CD14-positive monocyte (primary cell): ENCODE measurements at regions not wholly inside any gene's neighbourhood (a gene's known extent, or its start where the extent isn't known, plus 50 kb on each side); places are given as distances from the start of the nearest gene placed in this dataset.

Source experiments
- DNase-seq, 3 donors: peaks; one replicate each; pipeline ENCODE4 v3.0.0-alpha.2; 2011 to 2022
- H2AFZ ChIP-seq: 2 replicates; pipeline ENCODE4 v1.6.0; 2012; ENCODE audit warnings: mild to moderate bottlenecking, low read depth, low read length, inconsistent platforms; ENCODE audit not compliant: insufficient read depth, poor library complexity, severe bottlenecking
- H3K27ac ChIP-seq, 2 donors: 1 replicate in 1 of 2; 2 replicates in 1 of 2; pipeline ENCODE4 v1.5.1; 2012 to 2013; ENCODE audit warnings: low read length in 2 of 2, control low read depth in 1 of 2, inconsistent platforms in 1 of 2, low read depth in 1 of 2, mild to moderate bottlenecking in 1 of 2
- H3K27me3 ChIP-seq, 2 donors: one replicate each; pipeline versions ENCODE4 v1.6.0 to v1.6.1; 2011 to 2013; ENCODE audit warnings: low read length in 2 of 2; ENCODE audit not compliant: control insufficient read depth in 2 of 2, insufficient read depth in 2 of 2
- H3K36me3 ChIP-seq, 2 donors: replicated peaks in 1 of 2; 1 replicate in 1 of 2; 2 replicates in 1 of 2; pipeline versions ENCODE4 v1.5.1 to v1.6.1; 2012 to 2013; ENCODE audit warnings: low read length in 2 of 2, control low read depth in 1 of 2, inconsistent platforms in 1 of 2, mild to moderate bottlenecking in 1 of 2; ENCODE audit not compliant: insufficient read depth in 2 of 2, control insufficient read depth in 1 of 2
- H3K4me1 ChIP-seq, 2 donors: 1 replicate in 1 of 2; 2 replicates in 1 of 2; pipeline versions ENCODE4 v1.5.1 to v1.6.1; 2012 to 2013; ENCODE audit warnings: low read length in 2 of 2, control low read depth in 1 of 2, inconsistent platforms in 1 of 2, mild to moderate bottlenecking in 1 of 2, moderate library complexity in 1 of 2; ENCODE audit not compliant: insufficient read depth in 2 of 2, control insufficient read depth in 1 of 2
- H3K4me2 ChIP-seq: replicated peaks from 2 replicates; pipeline ENCODE3; 2012; ENCODE audit warnings: low read length, moderate library complexity, mild to moderate bottlenecking; ENCODE audit not compliant: poor library complexity, severe bottlenecking; ENCODE audit errors: extremely low read depth
- H3K4me3 ChIP-seq, 3 experiments: fragments of 200-600 bp in 1 of 3; sonication (generic) in 1 of 3; replicated peaks in 1 of 3; 1 replicate in 2 of 3; 2 replicates in 1 of 3; pipeline ENCODE4 v1.5.1; 2011 to 2013; ENCODE audit warnings: low read length in 3 of 3, mild to moderate bottlenecking in 3 of 3, control low read depth in 2 of 3, low read depth in 2 of 3, inconsistent platforms in 1 of 3, moderate library complexity in 1 of 3
- H3K79me2 ChIP-seq: 2 replicates; pipeline ENCODE4 v1.6.0; 2012; ENCODE audit warnings: mild to moderate bottlenecking, control low read depth, inconsistent platforms, low read length, moderate library complexity; ENCODE audit not compliant: insufficient read depth
- H3K9ac ChIP-seq: 2 replicates; pipeline ENCODE4 v1.6.0; 2017; ENCODE audit warnings: low read length, mild to moderate bottlenecking; ENCODE audit not compliant: insufficient read depth, poor library complexity, severe bottlenecking
- H3K9me3 ChIP-seq, 2 donors: replicated peaks in 1 of 2; 1 replicate in 1 of 2; 2 replicates in 1 of 2; pipeline versions ENCODE4 v1.5.1 to v1.6.1; 2012 to 2013; ENCODE audit warnings: low read length in 2 of 2, control low read depth in 1 of 2; ENCODE audit not compliant: control insufficient read depth in 1 of 2, insufficient read depth in 1 of 2
- H4K20me1 ChIP-seq: 2 replicates; pipeline ENCODE4 v1.6.0; 2012; ENCODE audit warnings: mild to moderate bottlenecking, low read length, control low read depth, moderate library complexity; ENCODE audit not compliant: insufficient read depth
- H3K27ac Mint-ChIP-seq, 7 donors: one replicate each; pipeline ENCODE4 v1.8.0; 2020; ENCODE audit warnings: mild to moderate bottlenecking in 7 of 7, mixed read lengths in 7 of 7, moderate library complexity in 6 of 7, inconsistent platforms in 2 of 7
- H3K27me3 Mint-ChIP-seq, 3 donors: one replicate each; pipeline ENCODE4 v1.8.0; 2021 to 2022; ENCODE audit warnings: low read depth in 3 of 3, mild to moderate bottlenecking in 3 of 3, mixed read lengths in 3 of 3, moderate library complexity in 3 of 3, inconsistent platforms in 1 of 3
- H3K36me3 Mint-ChIP-seq, 2 donors: one replicate each; pipeline ENCODE4 v1.8.0; 2020; ENCODE audit warnings: mixed read lengths in 2 of 2, inconsistent platforms in 1 of 2, mild to moderate bottlenecking in 1 of 2
- H3K4me1 Mint-ChIP-seq: one replicate; pipeline ENCODE4 v1.8.0; 2020; ENCODE audit warnings: mild to moderate bottlenecking, mixed read lengths
- H3K4me3 Mint-ChIP-seq, 2 donors: one replicate each; pipeline ENCODE4 v1.8.0; 2020; ENCODE audit warnings: mild to moderate bottlenecking in 2 of 2, mixed read lengths in 2 of 2, moderate library complexity in 1 of 2
- H3K9me3 Mint-ChIP-seq, 7 donors: one replicate each; pipeline ENCODE4 v1.8.0; 2020 to 2022; ENCODE audit warnings: mixed read lengths in 7 of 7, mild to moderate bottlenecking in 6 of 7, moderate library complexity in 6 of 7, inconsistent platforms in 2 of 7
- WGBS: methylation state at CpG from one replicate; pipeline ENCODE4 v1.1.5; 2013; ENCODE audit warnings: missing lambda C conversion rate; ENCODE audit not compliant: insufficient coverage; 5-methylcytosine and 5-hydroxymethylcytosine counted together
- intact Hi-C, 2 donors: fragments of 100-400 bp; cut with micrococcal nuclease; formaldehyde crosslinking; loops; one replicate each; pipeline versions ENCODE4 v1.15.0 to v1.15.1; 2023
- TF ChIP-seq, protein P1 (sequence below): fragments of 200-600 bp; IDR thresholded peaks from one replicate; pipeline ENCODE4 v1.8.0; 2022; ENCODE audit warnings: antibody characterized with exemption, mild to moderate bottlenecking

DNA sequence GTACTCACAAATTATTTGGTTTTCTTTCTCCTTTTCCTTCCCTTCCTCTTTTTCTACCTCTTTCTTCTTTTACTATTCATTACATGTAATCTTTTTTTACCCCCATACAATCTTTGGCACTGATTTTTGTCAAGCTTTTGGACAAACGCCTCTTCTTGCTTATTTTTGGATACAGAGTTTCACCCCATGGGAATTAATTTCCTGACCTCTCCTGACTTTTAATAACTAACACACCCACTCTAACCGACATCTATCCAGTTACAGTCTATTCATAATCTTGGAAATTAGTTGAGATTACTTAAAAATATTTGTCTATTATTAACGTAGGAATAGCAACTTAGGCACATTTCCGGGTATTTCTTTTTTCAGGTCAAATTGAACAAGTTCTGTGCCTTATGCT is 101.2 kb downstream of the HDGFL1 start:
- Histone ChIP-seq H3K4me2 (no peak overlapping the region), H3K4me1 (no peaks in the 10 kb centered on the region), H3K4me3 (no peak overlapping the region), H3K27me3 (no peaks in the 10 kb centered on the region), H3K9me3 (no peaks in the 10 kb centered on the region), H2AFZ (no peak overlapping the region), H3K36me3 (no peaks in the 10 kb centered on the region), H3K79me2 (no peaks in the 10 kb centered on the region), H3K9ac (no peak overlapping the region), H3K27ac (no peak overlapping the region), H4K20me1 (no peaks in the 10 kb centered on the region)
- Mint-ChIP-seq H3K4me3 (no peak overlapping the region), H3K27ac (no peak overlapping the region), H3K9me3 (peaks cover 0 to 5% (median 0%) of the 10 kb centered on the region in 7 donors), H3K36me3 (no peaks in the 10 kb centered on the region), H3K4me1 (no peaks in the 10 kb centered on the region), H3K27me3 (no peaks in the 10 kb centered on the region)
- intact Hi-C loops: no loop called here
- DNase-seq: no peak
- TF ChIP-seq, protein P1, sequence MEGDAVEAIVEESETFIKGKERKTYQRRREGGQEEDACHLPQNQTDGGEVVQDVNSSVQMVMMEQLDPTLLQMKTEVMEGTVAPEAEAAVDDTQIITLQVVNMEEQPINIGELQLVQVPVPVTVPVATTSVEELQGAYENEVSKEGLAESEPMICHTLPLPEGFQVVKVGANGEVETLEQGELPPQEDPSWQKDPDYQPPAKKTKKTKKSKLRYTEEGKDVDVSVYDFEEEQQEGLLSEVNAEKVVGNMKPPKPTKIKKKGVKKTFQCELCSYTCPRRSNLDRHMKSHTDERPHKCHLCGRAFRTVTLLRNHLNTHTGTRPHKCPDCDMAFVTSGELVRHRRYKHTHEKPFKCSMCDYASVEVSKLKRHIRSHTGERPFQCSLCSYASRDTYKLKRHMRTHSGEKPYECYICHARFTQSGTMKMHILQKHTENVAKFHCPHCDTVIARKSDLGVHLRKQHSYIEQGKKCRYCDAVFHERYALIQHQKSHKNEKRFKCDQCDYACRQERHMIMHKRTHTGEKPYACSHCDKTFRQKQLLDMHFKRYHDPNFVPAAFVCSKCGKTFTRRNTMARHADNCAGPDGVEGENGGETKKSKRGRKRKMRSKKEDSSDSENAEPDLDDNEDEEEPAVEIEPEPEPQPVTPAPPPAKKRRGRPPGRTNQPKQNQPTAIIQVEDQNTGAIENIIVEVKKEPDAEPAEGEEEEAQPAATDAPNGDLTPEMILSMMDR: no peak
- no CpG with 5 or more reads among the region's 4 CpGs for WGBS

GRCh38 chr6:22673474-22673873 is 104.1 kb downstream of the HDGFL1 start:
- Histone ChIP-seq H3K9ac (no peak overlapping the region), H3K27me3 (no peaks in the 10 kb centered on the region), H2AFZ (no peak overlapping the region), H4K20me1 (no peaks in the 10 kb centered on the region), H3K4me2 (no peak overlapping the region), H3K36me3 (no peaks in the 10 kb centered on the region), H3K27ac (no peak overlapping the region), H3K79me2 (no peaks in the 10 kb centered on the region), H3K9me3 (no peaks in the 10 kb centered on the region), H3K4me1 (no peaks in the 10 kb centered on the region), H3K4me3 (no peak overlapping the region)
- Mint-ChIP-seq H3K4me1 (no peaks in the 10 kb centered on the region), H3K27ac (no peak overlapping the region), H3K4me3 (no peak overlapping the region), H3K9me3 (peaks cover 0 to 3% (median 0%) of the 10 kb centered on the region in 7 donors), H3K36me3 (no peaks in the 10 kb centered on the region), H3K27me3 (no peaks in the 10 kb centered on the region)
- intact Hi-C loops: no loop called here
- WGBS: no CpG with 5 or more reads among the region's 3 CpGs
- TF ChIP-seq, protein P1: no peak
- no peak for DNase-seq
